ENCODE measurements at regions not wholly inside any gene's neighbourhood (a gene's known extent, or its start where the extent isn't known, plus 50 kb on each side); places are given as distances from the start of the nearest gene placed in this dataset.

GRCh38 chr7:32262315-32262714, 192.1 kb upstream of the PDE1C start:
- no peak for FAIRE-seq

- no peak for FAIRE-seq
These were observed 189.9 kb upstream of the PDE1C start for GRCh38 chr7:32259931-32260596.

DNA sequence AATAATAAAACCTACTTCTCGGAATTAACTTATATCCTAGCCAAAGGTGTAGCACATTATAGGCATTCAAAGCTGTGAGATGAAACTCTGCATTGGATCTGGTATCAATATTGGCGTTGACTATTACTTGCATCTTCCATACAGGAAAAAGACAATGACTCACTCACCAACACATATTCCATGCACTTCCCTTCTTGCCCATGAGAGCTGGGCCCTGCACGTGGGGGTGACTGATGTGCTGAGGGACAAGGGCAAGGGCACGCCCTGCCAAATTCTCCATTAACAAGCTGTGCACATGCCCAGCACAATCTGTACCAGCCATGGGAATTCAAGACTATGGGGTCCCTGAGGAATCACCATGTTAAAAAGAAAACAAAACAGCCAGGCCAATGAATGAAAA, 188.1 kb upstream of the PDE1C start:
- no peak for FAIRE-seq

DNA sequence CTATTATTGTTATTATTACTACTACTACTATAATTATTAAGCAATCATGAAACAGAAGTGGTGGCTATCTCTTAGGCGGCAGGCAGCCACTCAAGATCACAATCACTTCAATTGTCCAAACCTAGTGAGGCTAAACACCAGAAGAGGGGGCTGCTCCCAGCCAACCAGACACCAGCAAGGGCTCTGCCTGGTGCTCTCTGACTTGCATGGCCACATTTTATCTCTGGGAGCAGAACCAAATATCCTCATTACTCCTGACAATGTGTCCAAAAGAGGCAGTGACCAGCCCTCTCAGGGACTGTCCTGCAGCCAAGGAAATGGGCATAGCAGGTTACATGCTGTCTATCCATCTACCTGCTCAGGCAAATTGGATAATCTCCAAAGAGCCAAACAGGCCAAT, 187.4 kb upstream of the PDE1C start:
- FAIRE-seq: no peak

DNA sequence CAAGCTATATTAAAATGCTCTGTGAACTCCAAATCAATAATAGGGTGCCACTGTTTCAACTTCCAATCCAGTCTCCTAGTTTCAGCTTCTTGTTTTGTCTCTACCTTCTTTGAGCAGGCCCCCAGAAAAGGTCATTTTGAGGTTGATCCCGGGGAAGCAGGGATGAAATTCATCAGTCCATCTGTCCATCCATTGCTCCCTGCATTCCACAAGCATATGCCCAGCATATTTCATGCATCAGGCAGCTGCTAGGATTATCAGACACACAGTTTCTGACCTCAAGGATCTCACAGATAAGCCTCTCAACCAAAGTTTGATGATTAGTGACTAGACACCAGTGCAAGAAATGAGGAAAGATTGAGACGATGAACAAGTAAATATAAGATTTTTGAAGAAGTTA, 186.6 kb upstream of the PDE1C start:
- no peak for FAIRE-seq

GRCh38 chr7:32256376-32256775, 186.2 kb upstream of the PDE1C start:
- FAIRE-seq: no peak

DNA sequence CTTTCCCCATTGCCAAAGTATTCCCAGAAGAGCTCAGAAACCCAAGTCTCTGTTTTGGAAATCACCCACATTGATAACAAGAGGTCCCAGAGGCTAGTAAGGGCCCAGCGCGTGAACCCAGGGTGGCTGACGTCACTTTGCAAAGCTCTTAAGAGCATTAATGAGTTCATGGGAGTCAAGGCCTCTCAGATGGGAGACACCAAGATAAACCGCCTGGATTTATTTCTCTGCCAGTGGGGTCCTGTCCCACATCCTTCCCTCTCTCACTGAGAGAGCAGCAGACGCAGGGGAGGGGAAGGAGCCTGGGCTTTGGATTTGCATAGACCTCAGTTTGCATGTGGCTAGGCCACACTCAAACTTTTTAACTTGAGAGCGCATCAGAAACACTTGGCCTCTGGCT, 184.8 kb upstream of the PDE1C start:
- FAIRE-seq: no peak

GRCh38 chr7:32253299-32253698, 183.1 kb upstream of the PDE1C start:
- no peak for FAIRE-seq

- FAIRE-seq: no peak
These were observed 181.5 kb upstream of the PDE1C start for GRCh38 chr7:32251659-32252058.

DNA sequence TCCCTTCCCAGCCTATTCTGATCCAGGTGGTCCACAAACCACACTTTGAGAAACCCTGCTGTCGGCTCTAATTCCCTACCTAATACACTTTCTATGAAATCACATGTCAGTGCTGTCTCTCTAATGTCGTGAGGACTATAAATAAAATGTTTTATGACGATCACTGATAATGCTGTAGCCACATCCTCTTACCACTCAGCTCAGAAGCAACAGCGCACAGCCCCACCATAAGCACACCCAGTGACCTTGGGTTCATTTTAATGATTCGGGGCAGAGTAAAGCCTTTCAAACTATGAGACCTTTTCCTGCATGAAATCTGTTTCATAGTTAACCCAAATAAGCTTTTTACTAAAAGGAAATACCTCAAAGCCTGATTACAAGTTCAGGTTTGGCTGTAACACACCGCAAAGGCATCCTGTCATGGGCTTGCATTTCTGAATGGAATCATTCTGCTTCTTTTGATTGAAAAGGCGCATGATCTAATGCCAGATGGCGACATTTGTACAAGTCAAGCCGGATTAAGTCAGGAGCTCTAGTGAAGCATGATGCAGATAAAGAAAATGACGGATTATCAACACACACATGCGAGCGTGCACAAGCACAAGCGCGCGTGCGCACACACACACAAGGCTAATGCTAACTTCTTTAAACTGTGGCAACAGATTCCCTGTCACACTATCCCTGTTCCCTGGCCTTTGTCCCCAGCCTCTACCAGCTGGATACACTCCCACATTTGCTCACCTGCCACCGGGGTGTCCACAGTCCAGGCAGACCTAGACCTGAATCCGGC, 180.5 kb upstream of the PDE1C start:
- no peak for FAIRE-seq

- FAIRE-seq: no peak
These were observed 179.8 kb upstream of the PDE1C start for GRCh38 chr7:32250003-32250402.

DNA sequence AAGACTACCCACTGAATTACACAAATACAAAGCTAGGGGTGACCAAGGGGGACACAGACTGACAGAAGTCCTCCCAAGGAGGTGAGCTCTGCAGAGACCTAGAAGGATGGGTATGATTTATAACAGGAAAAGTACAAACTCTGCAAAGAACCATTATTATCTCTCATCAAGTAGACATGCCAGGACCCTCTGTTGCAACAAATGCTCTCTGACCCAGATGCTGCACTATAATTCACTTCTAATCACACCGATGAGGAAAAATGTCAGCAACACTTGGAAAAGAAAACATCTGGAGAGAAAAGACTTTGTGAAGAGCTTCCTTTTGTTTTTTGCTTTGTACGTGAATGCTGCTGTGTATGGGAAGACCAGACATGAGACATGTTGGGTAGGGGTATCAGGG, 178.3 kb upstream of the PDE1C start:
- no peak for FAIRE-seq

- FAIRE-seq: no peak
These were observed 174.7 kb upstream of the PDE1C start for GRCh38 chr7:32244806-32245345.

DNA sequence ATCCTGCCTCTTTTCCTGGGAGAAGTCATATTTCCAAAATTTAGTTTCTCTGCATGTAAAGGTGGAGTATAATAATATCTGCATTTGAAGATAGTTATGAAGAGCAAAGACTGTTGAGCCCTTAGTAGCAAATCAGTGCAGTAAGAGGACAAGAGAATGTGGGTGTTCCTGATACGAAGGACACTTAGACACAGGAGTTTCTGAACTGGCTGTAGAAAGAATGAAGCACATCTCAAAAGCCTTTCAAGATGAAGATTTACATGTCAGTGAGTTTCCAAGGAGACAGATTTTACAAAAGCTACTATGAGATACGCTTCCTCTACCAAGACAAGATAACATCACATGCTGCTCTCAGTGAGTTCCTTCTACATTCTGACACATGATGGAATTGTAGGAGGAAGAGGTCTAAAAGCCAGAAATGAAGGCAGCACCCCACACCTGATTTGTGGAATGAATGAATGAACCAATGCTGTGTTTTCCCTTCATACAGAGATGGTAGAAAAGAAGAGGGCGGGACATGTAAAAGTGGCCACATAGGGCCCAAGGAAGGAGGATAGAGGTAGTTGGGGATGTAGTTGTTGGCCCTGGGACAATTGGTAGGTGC, 173.6 kb upstream of the PDE1C start:
- FAIRE-seq: no peak

DNA sequence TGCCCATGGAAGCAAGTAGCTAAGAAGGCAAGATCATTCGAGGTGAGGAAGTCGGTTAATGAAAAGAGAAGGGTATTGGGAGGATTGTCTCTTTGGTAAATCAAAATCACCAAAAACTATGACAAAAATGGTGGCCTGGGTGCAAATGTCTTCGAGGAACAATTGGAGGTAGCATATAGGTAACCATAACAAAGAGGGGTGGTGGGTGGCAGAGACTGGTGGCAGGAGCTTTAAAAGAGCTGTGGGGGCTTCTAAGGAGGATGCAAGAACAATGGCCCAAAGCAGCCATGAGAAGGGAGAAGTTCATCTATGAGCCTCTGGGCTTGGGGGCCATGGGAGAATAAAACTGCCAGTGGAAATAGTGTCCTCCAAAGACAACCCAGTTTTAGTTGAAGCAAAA, 172.2 kb upstream of the PDE1C start:
- FAIRE-seq: no peak

- FAIRE-seq: no peak
These were observed 171.4 kb upstream of the PDE1C start for GRCh38 chr7:32241636-32242035.

DNA sequence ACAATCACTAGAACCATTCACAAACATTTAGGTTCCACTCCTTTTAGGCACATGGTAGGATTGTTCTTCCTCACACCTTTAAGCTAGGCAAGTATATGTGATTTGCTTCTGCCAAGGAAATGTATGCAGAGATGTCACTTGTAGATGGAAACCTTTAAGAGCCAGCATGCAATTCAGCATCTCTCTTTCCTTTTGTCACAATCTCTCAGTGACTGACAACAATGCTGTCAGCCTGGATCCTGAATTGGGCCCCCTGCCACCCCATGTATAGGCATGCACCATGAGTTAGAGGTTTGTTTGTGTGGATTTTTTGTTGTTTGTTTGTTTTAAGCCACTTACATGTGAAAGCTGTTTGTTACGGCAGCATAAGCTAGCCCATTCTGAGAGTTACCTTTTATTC, 169.6 kb upstream of the PDE1C start:
- FAIRE-seq: no peak

DNA sequence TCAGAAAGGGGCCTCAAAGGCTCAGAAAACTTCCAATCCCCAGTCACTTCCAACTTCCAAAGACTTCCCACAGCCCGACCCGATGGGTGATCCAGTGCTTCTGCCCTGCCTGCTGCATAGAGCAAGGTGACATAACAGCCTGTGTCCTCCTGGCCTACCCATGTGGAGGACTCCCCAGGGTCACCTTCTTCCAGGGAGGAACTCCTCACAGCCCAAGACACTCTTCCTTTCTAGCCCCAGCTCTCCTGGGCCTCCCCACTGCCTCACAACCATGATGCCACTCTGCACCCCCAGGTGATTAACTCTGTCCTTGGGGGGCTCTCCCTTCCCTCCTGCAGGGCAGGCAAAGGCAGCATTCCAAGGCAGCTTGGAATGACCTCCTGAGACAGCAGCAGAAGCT, 158.4 kb upstream of the PDE1C start:
- FAIRE-seq: no peak

DNA sequence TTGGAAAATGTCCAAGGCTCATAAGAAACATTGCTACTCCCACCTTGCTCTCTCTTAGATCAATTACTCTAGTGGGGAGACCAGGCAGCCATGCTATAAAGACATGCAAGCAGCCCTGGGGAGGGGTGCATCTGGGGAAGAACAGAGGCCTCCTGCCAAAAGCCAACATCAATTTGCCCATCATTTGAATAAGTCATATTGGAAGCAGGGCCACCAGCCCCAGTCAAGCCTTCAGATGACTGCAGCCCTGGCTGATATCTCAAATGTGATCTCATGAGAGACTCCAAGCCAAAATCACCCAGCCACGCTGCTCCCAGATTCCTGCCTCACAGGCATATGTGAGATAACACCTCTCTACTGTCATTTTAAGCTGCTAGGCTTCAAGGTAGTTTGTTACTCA, 157.5 kb upstream of the PDE1C start:
- FAIRE-seq: no peak

DNA sequence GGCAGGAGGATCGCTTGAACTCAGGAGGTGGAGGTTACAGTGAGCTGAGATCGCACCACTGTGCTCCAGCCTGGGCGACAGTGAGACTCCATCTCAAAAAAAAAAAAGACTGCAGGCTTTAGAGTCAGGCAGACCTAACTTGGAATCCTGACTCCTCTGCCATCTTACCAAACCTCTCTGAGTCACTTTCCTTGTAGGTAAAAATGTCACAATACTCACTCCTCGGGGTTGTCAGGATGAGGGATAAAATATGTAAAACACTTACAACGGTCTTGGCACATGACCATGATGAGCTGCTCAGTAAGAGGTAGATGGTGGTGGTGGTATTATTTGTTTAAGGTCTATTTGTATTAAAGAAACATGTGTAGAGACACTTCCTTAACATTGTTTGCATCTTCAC, 154.1 kb upstream of the PDE1C start:
- FAIRE-seq: no peak

GRCh38 chr7:32223721-32224120, 153.5 kb upstream of the PDE1C start:
- FAIRE-seq: no peak

- FAIRE-seq: no peak
These were observed 153.0 kb upstream of the PDE1C start for GRCh38 chr7:32223071-32223650.

GRCh38 chr7:32222251-32222900, 152.2 kb upstream of the PDE1C start:
- no peak for FAIRE-seq

All from islet of Langerhans (tissue), 1 donor.